ENCODE measurements at regions not wholly inside any gene's neighbourhood (a gene's known extent, or its start where the extent isn't known, plus 50 kb on each side); places are given as distances from the start of the nearest gene placed in this dataset.

DNA sequence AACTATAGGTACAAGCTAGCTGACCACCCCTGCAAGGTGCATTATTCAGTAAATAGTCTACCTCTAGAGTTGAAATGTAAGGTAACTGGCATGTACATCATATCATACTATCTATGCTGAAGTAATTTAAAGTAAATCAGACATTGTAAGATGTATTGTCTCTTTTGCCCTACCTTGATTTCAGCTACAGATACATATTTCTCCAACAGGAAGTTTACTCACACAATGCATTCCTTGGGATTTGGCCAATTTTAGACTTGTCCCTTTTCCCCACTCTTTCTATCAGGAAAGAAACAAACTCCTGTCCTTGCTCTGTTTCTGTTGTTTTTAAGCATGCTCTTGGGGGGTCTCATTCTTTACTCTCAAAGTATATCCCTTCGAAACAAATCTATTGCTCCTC is 58.5 kb upstream of the TSLP start:
- no peak for ATAC-seq

DNA sequence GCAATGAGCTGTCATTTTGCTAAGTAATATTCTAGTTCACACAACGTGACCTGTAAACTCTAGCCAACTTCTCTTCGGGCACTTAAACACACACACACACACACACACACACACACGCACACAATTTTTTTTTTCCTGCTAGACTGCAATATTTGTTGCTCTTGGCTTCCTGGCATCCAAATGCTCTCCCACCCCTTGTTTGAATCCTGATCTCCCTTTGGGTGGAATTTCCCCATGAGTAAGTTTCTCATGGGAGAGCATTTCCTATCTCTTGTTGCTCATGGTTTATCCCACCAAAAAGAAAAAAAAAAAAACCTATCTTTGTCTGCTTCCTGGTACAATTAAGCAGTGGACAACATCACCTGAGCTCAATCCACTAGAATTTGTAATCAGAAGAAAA is 54.7 kb upstream of the TSLP start:
- no peak for ATAC-seq

DNA sequence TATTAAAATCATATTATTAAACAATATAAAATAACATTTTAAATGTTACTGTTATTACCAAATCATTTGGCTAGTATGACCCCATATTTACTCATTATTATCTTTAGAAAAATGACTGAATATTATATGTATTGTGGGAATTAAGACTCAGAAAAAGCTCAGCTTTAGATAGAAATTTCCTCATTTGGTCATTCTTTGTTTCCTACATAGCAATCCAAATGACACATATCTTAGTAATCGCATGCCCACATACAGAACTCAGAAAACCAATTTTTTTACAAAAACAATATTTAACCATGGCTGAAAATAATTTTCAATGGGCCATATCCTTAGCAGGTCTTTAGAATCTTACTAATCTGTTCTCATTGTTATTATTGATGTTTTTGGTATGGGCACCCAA is 53.8 kb upstream of the TSLP start:
- no peak for ATAC-seq

All from activated CD4-positive, CD25-positive, alpha-beta regulatory T cell treated with anti-CD3 and anti-CD28 coated beads, Interleukin-2, amount 50 U/mL, for 24 hours (primary cell).